ENCODE measurements at regions not wholly inside any gene's neighbourhood (a gene's known extent, or its start where the extent isn't known, plus 50 kb on each side); places are given as distances from the start of the nearest gene placed in this dataset.

DNA sequence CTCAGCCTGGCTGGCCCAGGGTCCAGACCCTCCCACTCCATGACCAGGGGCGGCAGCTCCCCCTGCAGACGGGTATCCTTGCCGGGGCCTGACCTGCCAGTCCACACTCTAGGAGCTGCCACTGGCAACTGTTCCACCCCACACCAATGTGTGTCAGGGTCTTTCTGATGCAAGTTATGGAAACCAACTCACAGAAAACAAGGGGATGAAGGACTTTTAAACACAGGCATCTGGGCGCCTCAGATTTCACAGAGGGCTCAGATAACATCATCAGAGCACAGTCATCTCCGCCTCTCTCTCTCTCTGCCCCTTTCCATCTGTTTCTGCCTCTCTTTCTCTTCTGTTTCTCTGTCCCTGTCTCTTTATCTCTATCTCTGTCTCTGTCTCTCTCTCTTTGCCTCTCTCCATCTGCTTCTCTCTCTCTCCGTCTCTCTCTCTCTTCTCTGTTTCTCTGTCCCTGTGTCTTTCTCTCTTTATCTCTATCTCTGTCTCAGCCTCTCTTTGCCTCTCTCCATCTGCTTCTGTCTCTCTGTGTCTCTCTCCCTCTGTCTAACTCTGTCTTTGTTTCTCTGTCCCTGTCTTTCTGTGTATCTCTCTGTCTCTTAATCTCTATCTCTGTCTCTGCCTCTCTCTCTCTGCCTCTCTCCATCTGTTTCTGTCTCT is 67.4 kb upstream of the FBRSL1 start:
- TF ChIP-seq POLR2A (IDR thresholded peaks at IDR 0.05) (no peak), EP300 (IDR thresholded peaks at IDR 0.05) (no peak)
